OCI-LY7 (cell line): ENCODE measurements at regions not wholly inside any gene's neighbourhood (a gene's known extent, or its start where the extent isn't known, plus 50 kb on each side); places are given as distances from the start of the nearest gene placed in this dataset.

Experiments used
- BruUV-seq: library from RNA; stranded (reverse); fragments of 400-500 nt; replicated peaks from 2 replicates; lab custom pipeline; 2021; lab: Mats Ljungman, UMichigan
- CTCF ChIA-PET: fragments of 300-600 bp; sonication (Branson Sonifier 250); formaldehyde crosslinking; loops from one replicate; lab custom pipeline; 2022; ENCODE audit warnings: antibody characterized with exemption; ENCODE audit not compliant: unreplicated experiment; lab: Charles Lee
- POLR2A ChIA-PET: fragments of 300-600 bp; sonication (Branson Sonifier 250); formaldehyde crosslinking; loops from one replicate; lab custom pipeline; 2022; ENCODE audit warnings: antibody characterized with exemption; lab: Charles Lee
- DNase-seq: peaks from one replicate; pipeline ENCODE4 v3.0.0-alpha.2; 2015; ENCODE audit warnings: low spot score
- H2AFZ ChIP-seq: fragments of 200-600 bp; sonication (generic), shearing (Covaris generic); 2 replicates; pipeline ENCODE4 v1.6.1; 2014; ENCODE audit warnings: mild to moderate bottlenecking, antibody characterized with exemption, low read length, moderate library complexity
- H3K27ac ChIP-seq: fragments of 200-600 bp; sonication (generic); 2 replicates; pipeline ENCODE4 v1.5.1; 2014; ENCODE audit warnings: mixed run types, low read depth, mild to moderate bottlenecking, moderate library complexity, low read length, inconsistent platforms; ENCODE audit not compliant: poor library complexity, severe bottlenecking
- H3K36me3 ChIP-seq: fragments of 200-600 bp; sonication (generic); 2 replicates; pipeline ENCODE4 v1.6.1; 2014; ENCODE audit warnings: mild to moderate bottlenecking, antibody characterized with exemption, low read length, moderate library complexity, mixed read lengths; ENCODE audit not compliant: insufficient read depth
- H3K4me1 ChIP-seq: fragments of 200-600 bp; sonication (generic); 2 replicates; pipeline ENCODE4 v1.5.1; 2014; ENCODE audit warnings: mild to moderate bottlenecking, low read length; ENCODE audit not compliant: insufficient read depth, poor library complexity, severe bottlenecking
- H3K4me2 ChIP-seq: fragments of 200-600 bp; sonication (generic); 2 replicates; pipeline ENCODE4 v1.6.1; 2014; ENCODE audit warnings: mild to moderate bottlenecking, low read length
- H3K4me3 ChIP-seq: fragments of 200-600 bp; sonication (generic); 2 replicates; pipeline ENCODE4 v1.5.1; 2014; ENCODE audit warnings: mild to moderate bottlenecking, low read depth, low read length; ENCODE audit not compliant: poor library complexity, severe bottlenecking
- H3K79me2 ChIP-seq: fragments of 200-600 bp; sonication (generic); 2 replicates; pipeline ENCODE4 v1.6.1; 2016; ENCODE audit warnings: low read depth, mild to moderate bottlenecking, low read length, moderate library complexity, mixed read lengths; ENCODE audit not compliant: insufficient read depth
- H3K9me2 ChIP-seq: fragments of 200-600 bp; sonication (generic); 2 replicates; pipeline ENCODE4 v1.6.1; 2016; ENCODE audit warnings: mild to moderate bottlenecking, low read length, mixed read lengths; ENCODE audit not compliant: insufficient read depth
- H3K9me3 ChIP-seq: fragments of 200-600 bp; sonication (generic); 2 replicates; pipeline ENCODE4 v1.6.1; 2014; ENCODE audit warnings: mild to moderate bottlenecking, mixed run types, low read length, mixed read lengths
- H4K20me1 ChIP-seq: fragments of 200-600 bp; sonication (generic); 2 replicates; pipeline ENCODE4 v1.6.1; 2014; ENCODE audit warnings: mild to moderate bottlenecking, antibody characterized with exemption, low read length, moderate library complexity, mixed read lengths; ENCODE audit not compliant: insufficient read depth
- CTCF ChIP-seq: fragments of 200-600 bp; sonication (generic); conservative IDR thresholded peaks from 2 replicates; pipeline ENCODE4 v1.5.1; 2014; ENCODE audit warnings: mild to moderate bottlenecking, antibody characterized with exemption, low read length, moderate library complexity, mixed read lengths
- EZH2phosphoT487 ChIP-seq: fragments of 200-600 bp; sonication (generic); IDR thresholded peaks from 2 replicates; pipeline ENCODE4 v1.6.1; 2018; ENCODE audit warnings: low read depth, borderline replicate concordance, mild to moderate bottlenecking, mixed run types, antibody characterized with exemption, low read length, moderate library complexity, mixed read lengths
- intact Hi-C: fragments of 100-400 bp; cut with micrococcal nuclease; formaldehyde crosslinking; loops from one replicate; pipeline ENCODE4 v1.10.0; 2022; ENCODE audit not compliant: unreplicated experiment

GRCh38 chr15:31544361-31544760 is 217.7 kb downstream of the KLF13 start:
- no peaks in the 10 kb centered on the region for H3K4me1 ChIP-seq
- intact Hi-C loops: no loop called here
- DNase-seq: no peak
- POLR2A ChIA-PET: interaction anchor here (0.8 to 1.1 kb wide), 3 partner anchors 8 to 676 kb away, joined by 3 read pairs; no protein-coding TSS in a partner anchor
- no peaks in the 10 kb centered on the region for H3K9me2 ChIP-seq
- CTCF ChIA-PET: no interaction called here
- no TSS peak for BruUV-seq
- no peak overlapping the region for H3K27ac ChIP-seq
- H4K20me1 ChIP-seq: no peaks in the 10 kb centered on the region
- no peaks in the 10 kb centered on the region for H3K9me3 ChIP-seq
- H2AFZ ChIP-seq: no peak overlapping the region
- no peak for TF ChIP-seq EZH2phosphoT487
- no peak for TF ChIP-seq CTCF
- H3K4me3 ChIP-seq: no peak overlapping the region
- H3K36me3 ChIP-seq: no peaks in the 10 kb centered on the region
- H3K4me2 ChIP-seq: no peak overlapping the region
- H3K79me2 ChIP-seq: no peaks in the 10 kb centered on the region

- no TSS peak for BruUV-seq
- H3K79me2 ChIP-seq: no peaks in the 10 kb centered on the region
- CTCF ChIA-PET: no interaction called here
- no peak overlapping the region for H3K4me3 ChIP-seq
- DNase-seq: no peak
- no peaks in the 10 kb centered on the region for H3K9me3 ChIP-seq
- H3K9me2 ChIP-seq: no peaks in the 10 kb centered on the region
- no peak for TF ChIP-seq CTCF
- no peak for TF ChIP-seq EZH2phosphoT487
- H3K27ac ChIP-seq: no peak overlapping the region
- H4K20me1 ChIP-seq: no peaks in the 10 kb centered on the region
- intact Hi-C loops: no loop called here
- no peaks in the 10 kb centered on the region for H3K36me3 ChIP-seq
- no peak overlapping the region for H2AFZ ChIP-seq
- H3K4me2 ChIP-seq: no peak overlapping the region
- no peaks in the 10 kb centered on the region for H3K4me1 ChIP-seq
- POLR2A ChIA-PET: interaction anchor here (0.8 to 1.1 kb wide), 3 partner anchors 9 to 675 kb away, joined by 3 read pairs; no protein-coding TSS in a partner anchor
Observed at GRCh38 chr15:31545257-31545656, 218.6 kb downstream of the KLF13 start.

- H4K20me1 ChIP-seq: no peaks in the 10 kb centered on the region
- TF ChIP-seq EZH2phosphoT487 (no peak), CTCF (no peak)
- ChIA-PET POLR2A (no interaction called here), CTCF (no interaction called here)
- no peaks in the 10 kb centered on the region for H3K79me2 ChIP-seq
- no peak overlapping the region for H3K27ac ChIP-seq
- BruUV-seq: no TSS peak
- no peak overlapping the region for H2AFZ ChIP-seq
- H3K9me2 ChIP-seq: no peaks in the 10 kb centered on the region
- intact Hi-C loops: no loop called here
- no peak overlapping the region for H3K4me2 ChIP-seq
- H3K4me1 ChIP-seq: no peaks in the 10 kb centered on the region
- H3K36me3 ChIP-seq: no peaks in the 10 kb centered on the region
- DNase-seq: no peak
- no peaks in the 10 kb centered on the region for H3K9me3 ChIP-seq
- H3K4me3 ChIP-seq: no peak overlapping the region
Observed at GRCh38 chr15:31550211-31550977, 223.8 kb downstream of the KLF13 start.
